HG02798 (cell line): ENCODE measurements at regions not wholly inside any gene's neighbourhood (a gene's known extent, or its start where the extent isn't known, plus 50 kb on each side); places are given as distances from the start of the nearest gene placed in this dataset.

Source experiments
- ATAC-seq: cut with Tn5 transposase; IDR thresholded peaks from one replicate; pipeline ENCODE4 v1.9.1; 2021; ENCODE audit warnings: mild to moderate bottlenecking; ENCODE audit not compliant: unreplicated experiment, poor library complexity

- ATAC-seq, result no peak
Observed at GRCh38 chr15:96413657-96414056, 83.2 kb downstream of the NR2F2 start.

GRCh38 chr15:96414875-96415274 lies 84.4 kb downstream of the NR2F2 start:
- no peak for ATAC-seq

GRCh38 chr15:96415513-96416217 lies 85.2 kb downstream of the NR2F2 start:
- no peak for ATAC-seq

- ATAC-seq, result no peak
Observed at GRCh38 chr15:96416218-96416933, 85.9 kb downstream of the NR2F2 start.

- no peak for ATAC-seq
Observed at GRCh38 chr15:96416934-96417759, 86.6 kb downstream of the NR2F2 start.

- no peak for ATAC-seq
Observed at GRCh38 chr15:96417760-96418130, 87.2 kb downstream of the NR2F2 start.

- no peak for ATAC-seq
Observed at GRCh38 chr15:96418146-96418545, 87.6 kb downstream of the NR2F2 start.

GRCh38 chr15:96421178-96421601 lies 90.7 kb downstream of the NR2F2 start:
- ATAC-seq, result no peak

- no peak for ATAC-seq
Observed at GRCh38 chr15:96422125-96422524, 91.6 kb downstream of the NR2F2 start.

- ATAC-seq, result no peak
Observed at GRCh38 chr15:96424674-96425073, 94.2 kb downstream of the NR2F2 start.

GRCh38 chr15:96428742-96429141 lies 98.2 kb downstream of the NR2F2 start:
- no peak for ATAC-seq

GRCh38 chr15:96431786-96432185 lies 101.3 kb downstream of the NR2F2 start:
- ATAC-seq, result no peak

GRCh38 chr15:96435022-96435421 lies 104.5 kb downstream of the NR2F2 start:
- no peak for ATAC-seq

GRCh38 chr15:96435841-96436240 lies 105.3 kb downstream of the NR2F2 start:
- no peak for ATAC-seq

- ATAC-seq, result no peak
Observed at GRCh38 chr15:96440978-96441377, 110.5 kb downstream of the NR2F2 start.

GRCh38 chr15:96442076-96442475 lies 111.6 kb downstream of the NR2F2 start:
- ATAC-seq, result no peak

GRCh38 chr15:96444865-96445264 lies 114.4 kb downstream of the NR2F2 start:
- no peak for ATAC-seq

- ATAC-seq, result no peak
Observed at GRCh38 chr15:96448923-96449322, 118.4 kb downstream of the NR2F2 start.

GRCh38 chr15:96457841-96458240 lies 127.3 kb downstream of the NR2F2 start:
- ATAC-seq, result no peak

- ATAC-seq, result no peak
Observed at GRCh38 chr15:96460106-96460505, 129.6 kb downstream of the NR2F2 start.
